Loucy (cell line): ENCODE measurements at regions not wholly inside any gene's neighbourhood (a gene's known extent, or its start where the extent isn't known, plus 50 kb on each side); places are given as distances from the start of the nearest gene placed in this dataset.

Source experiments
- H2AFZ ChIP-seq: fragments of 200-600 bp; sonication (generic); 2 replicates; pipeline ENCODE4 v1.6.0; 2016; ENCODE audit warnings: antibody characterized with exemption, mild to moderate bottlenecking, low read length, moderate library complexity
- H3F3A ChIP-seq: fragments of 200-600 bp; 2 replicates; pipeline ENCODE4 v1.6.0; 2016; ENCODE audit warnings: antibody characterized with exemption, low read depth, mild to moderate bottlenecking
- H3K27me3 ChIP-seq: fragments of 200-600 bp; sonication (generic); 2 replicates; pipeline ENCODE4 v1.6.1; 2014; ENCODE audit warnings: low read length, mild to moderate bottlenecking; ENCODE audit not compliant: insufficient read depth, poor library complexity, severe bottlenecking
- H3K36me3 ChIP-seq: fragments of 200-600 bp; sonication (generic); 2 replicates; pipeline ENCODE4 v1.6.1; 2016; ENCODE audit warnings: low read length; ENCODE audit not compliant: insufficient read depth
- H3K4me1 ChIP-seq: fragments of 200-600 bp; sonication (generic); 2 replicates; pipeline ENCODE4 v1.5.1; 2014; ENCODE audit warnings: low read length, mild to moderate bottlenecking; ENCODE audit not compliant: insufficient read depth, poor library complexity, severe bottlenecking
- H3K4me2 ChIP-seq: fragments of 200-600 bp; sonication (generic); 2 replicates; pipeline ENCODE4 v1.6.0; 2014; ENCODE audit warnings: antibody characterized with exemption, low read length, low read depth, mild to moderate bottlenecking; ENCODE audit not compliant: poor library complexity, severe bottlenecking
- H3K4me3 ChIP-seq: fragments of 200-600 bp; sonication (generic); 2 replicates; pipeline ENCODE4 v1.5.1; 2014; ENCODE audit warnings: low read length, mild to moderate bottlenecking, mixed read lengths; ENCODE audit not compliant: poor library complexity, severe bottlenecking
- H3K79me2 ChIP-seq: fragments of 200-600 bp; sonication (generic); 2 replicates; pipeline ENCODE4 v1.6.1; 2014; ENCODE audit warnings: low read length; ENCODE audit not compliant: insufficient read depth
- H3K9ac ChIP-seq: fragments of 200-600 bp; sonication (generic); 2 replicates; pipeline ENCODE4 v1.6.0; 2014; ENCODE audit warnings: mild to moderate bottlenecking, low read depth, low read length, moderate library complexity; ENCODE audit not compliant: poor library complexity, severe bottlenecking
- H3K9me2 ChIP-seq: fragments of 200-600 bp; sonication (generic); replicated peaks from 2 replicates; pipeline ENCODE4 v1.6.1; 2016; ENCODE audit warnings: low read depth, low read length, mixed read lengths
- H3K9me3 ChIP-seq: fragments of 200-600 bp; sonication (generic); 2 replicates; pipeline ENCODE4 v1.6.1; 2014; ENCODE audit warnings: mild to moderate bottlenecking, antibody characterized with exemption, low read length, low read depth; ENCODE audit not compliant: insufficient read depth
- H4K20me1 ChIP-seq: fragments of 200-600 bp; sonication (generic); 2 replicates; pipeline ENCODE4 v1.6.0; 2014; ENCODE audit warnings: antibody characterized with exemption, low read length, mild to moderate bottlenecking; ENCODE audit not compliant: insufficient read depth, poor library complexity, severe bottlenecking
- CTCF ChIP-seq: fragments of 200-600 bp; sonication (generic); conservative IDR thresholded peaks from 2 replicates; pipeline ENCODE4 v1.5.1; 2014; ENCODE audit warnings: mild to moderate bottlenecking, antibody characterized with exemption, low read length
- EZH2phosphoT487 ChIP-seq: fragments of 200-600 bp; IDR thresholded peaks from 2 replicates; pipeline ENCODE4 v1.6.1; 2018; ENCODE audit warnings: antibody characterized with exemption, mild to moderate bottlenecking, moderate library complexity, borderline replicate concordance

- Histone ChIP-seq H3K4me3 (no peak overlapping the region), H4K20me1 (no peaks in the 10 kb centered on the region), H3F3A (no peaks in the 10 kb centered on the region), H3K4me2 (no peak overlapping the region), H3K36me3 (no peaks in the 10 kb centered on the region), H3K79me2 (no peaks in the 10 kb centered on the region), H3K27me3 (no peaks in the 10 kb centered on the region), H2AFZ (no peak overlapping the region), H3K9ac (no peak overlapping the region), H3K4me1 (peaks cover 19% of the 10 kb centered on the region), H3K9me3 (no peaks in the 10 kb centered on the region), H3K9me2 (no peaks in the 10 kb centered on the region)
- TF ChIP-seq CTCF = no peak
- no peak for TF ChIP-seq EZH2phosphoT487
Observed at GRCh38 chr16:86672179-86672863, 94.0 kb downstream of the FOXL1 start.

- peaks cover 12% of the 10 kb centered on the region for H3K4me1 ChIP-seq
- H2AFZ ChIP-seq = no peak overlapping the region
Observed at GRCh38 chr16:86673090-86673955, 95.0 kb downstream of the FOXL1 start.

DNA sequence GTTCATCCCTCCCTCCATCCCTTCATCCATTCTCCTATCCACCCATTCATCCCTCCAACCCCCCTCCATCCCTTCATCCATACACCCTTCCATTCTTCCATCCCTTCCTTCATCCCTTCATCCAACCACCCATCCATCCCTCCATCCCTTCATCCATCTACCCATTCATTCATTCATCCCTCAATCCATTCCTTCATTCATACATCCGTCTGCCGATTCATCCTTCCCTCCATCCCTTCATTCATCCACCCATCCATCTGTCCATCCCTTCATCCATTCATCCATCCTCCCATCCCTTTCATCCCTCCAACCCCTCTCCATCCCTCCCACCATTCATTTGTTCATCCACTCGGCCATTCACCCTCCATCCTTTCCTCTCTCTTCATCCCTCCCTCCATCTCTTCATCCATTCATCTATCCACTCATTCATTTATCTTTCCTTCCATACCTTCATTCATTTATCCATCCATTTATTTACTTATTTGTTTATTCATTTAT lies 95.7 kb downstream of the FOXL1 start:
- H3K27me3 ChIP-seq = no peaks in the 10 kb centered on the region
- H3F3A ChIP-seq = no peaks in the 10 kb centered on the region
- no peak overlapping the region for H3K4me3 ChIP-seq
- no peaks in the 10 kb centered on the region for H3K36me3 ChIP-seq
- no peak overlapping the region for H3K9ac ChIP-seq
- H4K20me1 ChIP-seq = no peaks in the 10 kb centered on the region
- H3K79me2 ChIP-seq = no peaks in the 10 kb centered on the region
- TF ChIP-seq CTCF (no peak), EZH2phosphoT487 (no peak)
- H3K9me3 ChIP-seq = no peaks in the 10 kb centered on the region
- H2AFZ ChIP-seq = no peak overlapping the region
- H3K4me2 ChIP-seq = no peak overlapping the region
- peaks cover 6% of the 10 kb centered on the region for H3K4me1 ChIP-seq
- H3K9me2 ChIP-seq = no peaks in the 10 kb centered on the region

More at GRCh38 chr16:86673090-86673955, 95.0 kb downstream of the FOXL1 start:
- H3K4me2 ChIP-seq = no peak overlapping the region
- H3K27me3 ChIP-seq = no peaks in the 10 kb centered on the region
- H3F3A ChIP-seq = no peaks in the 10 kb centered on the region
- no peak overlapping the region for H3K4me3 ChIP-seq
- no peaks in the 10 kb centered on the region for H4K20me1 ChIP-seq
- TF ChIP-seq EZH2phosphoT487 (no peak), CTCF (no peak)
- no peak overlapping the region for H3K9ac ChIP-seq
- no peaks in the 10 kb centered on the region for H3K36me3 ChIP-seq
- H3K79me2 ChIP-seq = no peaks in the 10 kb centered on the region
- H3K9me2 ChIP-seq = no peaks in the 10 kb centered on the region
- no peaks in the 10 kb centered on the region for H3K9me3 ChIP-seq
